Psoas muscle (tissue), 7 donors: ENCODE measurements at regions not wholly inside any gene's neighbourhood (a gene's known extent, or its start where the extent isn't known, plus 50 kb on each side); places are given as distances from the start of the nearest gene placed in this dataset.

Experiments
- ATAC-seq, 4 donors: fragments of 200-7000 bp; cut with Tn5 transposase; one replicate each; pipeline ENCODE4 v1.9.1; 2020; ENCODE audit warnings: moderate library complexity in 3 of 4, mild to moderate bottlenecking in 2 of 4
- DNase-seq, 2 donors: peaks; one replicate each; pipeline ENCODE4 v3.0.0-alpha.2; 2020
- H3K27ac ChIP-seq: fragments of 200-600 bp; one replicate; pipeline ENCODE4 v1.8.0; 2022
- H3K27me3 ChIP-seq, 3 donors: fragments of 200-600 bp in 1 of 3; one replicate each; pipeline versions ENCODE4 v1.6.1 to v1.8.0; 2013 to 2022; ENCODE audit warnings: low read length in 2 of 3, mild to moderate bottlenecking in 2 of 3, moderate library complexity in 1 of 3; ENCODE audit not compliant: insufficient read depth in 3 of 3
- H3K36me3 ChIP-seq, 2 donors: fragments of 200-600 bp in 1 of 2; one replicate each; pipeline versions ENCODE4 v1.6.1 to v1.8.0; 2013 to 2022; ENCODE audit warnings: low read depth in 1 of 2, mild to moderate bottlenecking in 1 of 2, moderate library complexity in 1 of 2; ENCODE audit not compliant: insufficient read depth in 1 of 2
- H3K4me1 ChIP-seq: fragments of 200-600 bp; one replicate; pipeline ENCODE4 v1.8.0; 2022
- H3K4me3 ChIP-seq: fragments of 200-600 bp; one replicate; pipeline ENCODE4 v1.8.0; 2022; ENCODE audit warnings: mild to moderate bottlenecking
- H3K9me3 ChIP-seq: fragments of 200-600 bp; one replicate; pipeline ENCODE4 v1.8.0; 2022
- WGBS, 3 donors: extraction: QIAGEN DNeasy Blood & Tissue Kit; methylation state at CpG; one replicate each; pipeline versions ENCODE4 v1.1.6 to v1.1.7; 2013; 5-methylcytosine and 5-hydroxymethylcytosine counted together
- intact Hi-C, 2 donors: fragments of 100-400 bp; cut with DNase I; formaldehyde crosslinking; loops; one replicate each; pipeline versions ENCODE4 v1.11.0 to v1.14.2; 2022
- TF ChIP-seq, protein P1 (sequence below): fragments of 200-600 bp; IDR thresholded peaks from one replicate; pipeline ENCODE4 v1.8.0; 2022; ENCODE audit warnings: antibody characterized with exemption
- donor health status: healthy with polysubstance abuse.
- donor health status: DM: no; HTN: no; CAD: no; lungs with moderate emphysema.
- donor health status: Bipolar disorder and iron deficiency.
- donor health status: healthy.
- donor health status: DM: yes; HTN: yes; CAD: no.
- donor health status: DM: no; HTN: no; CAD: no.
- donor health status: DM: yes; HTN: yes; CAD: no.

DNA sequence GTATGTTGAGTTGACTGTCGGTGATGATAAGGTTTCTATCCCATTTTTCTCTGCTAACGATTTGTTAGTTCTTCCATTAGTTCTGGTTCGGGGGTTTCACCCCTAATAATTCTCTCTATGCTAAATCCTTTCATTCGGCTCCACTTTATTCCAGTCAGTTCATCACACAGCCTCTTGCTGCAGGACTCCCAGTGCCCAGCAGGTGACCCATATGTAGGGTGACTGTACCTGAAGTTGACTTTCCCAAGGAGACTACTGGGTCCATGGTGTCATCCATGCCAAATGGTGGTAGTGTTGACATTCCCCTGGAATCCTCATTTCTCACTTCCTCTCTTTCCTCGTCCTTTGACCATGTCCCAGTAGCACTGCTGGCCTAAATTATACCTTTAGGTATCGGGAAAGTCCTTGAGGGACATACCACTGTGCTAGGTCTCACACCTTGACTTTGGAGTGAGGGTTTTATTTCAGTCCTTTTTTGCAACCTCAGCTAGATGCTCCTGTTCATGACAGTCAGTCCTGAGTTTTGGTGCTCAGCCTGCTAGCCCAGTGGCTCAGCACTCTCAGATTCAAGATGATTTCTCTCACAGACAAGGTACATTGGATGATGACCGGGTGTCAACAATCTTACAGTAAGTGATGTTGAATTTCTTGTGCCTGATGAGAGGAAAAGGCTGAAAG lies 105.1 kb upstream of the ARHGAP24 start:
- TF ChIP-seq, protein P1, sequence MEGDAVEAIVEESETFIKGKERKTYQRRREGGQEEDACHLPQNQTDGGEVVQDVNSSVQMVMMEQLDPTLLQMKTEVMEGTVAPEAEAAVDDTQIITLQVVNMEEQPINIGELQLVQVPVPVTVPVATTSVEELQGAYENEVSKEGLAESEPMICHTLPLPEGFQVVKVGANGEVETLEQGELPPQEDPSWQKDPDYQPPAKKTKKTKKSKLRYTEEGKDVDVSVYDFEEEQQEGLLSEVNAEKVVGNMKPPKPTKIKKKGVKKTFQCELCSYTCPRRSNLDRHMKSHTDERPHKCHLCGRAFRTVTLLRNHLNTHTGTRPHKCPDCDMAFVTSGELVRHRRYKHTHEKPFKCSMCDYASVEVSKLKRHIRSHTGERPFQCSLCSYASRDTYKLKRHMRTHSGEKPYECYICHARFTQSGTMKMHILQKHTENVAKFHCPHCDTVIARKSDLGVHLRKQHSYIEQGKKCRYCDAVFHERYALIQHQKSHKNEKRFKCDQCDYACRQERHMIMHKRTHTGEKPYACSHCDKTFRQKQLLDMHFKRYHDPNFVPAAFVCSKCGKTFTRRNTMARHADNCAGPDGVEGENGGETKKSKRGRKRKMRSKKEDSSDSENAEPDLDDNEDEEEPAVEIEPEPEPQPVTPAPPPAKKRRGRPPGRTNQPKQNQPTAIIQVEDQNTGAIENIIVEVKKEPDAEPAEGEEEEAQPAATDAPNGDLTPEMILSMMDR: no peak
- DNase-seq: no peak
- intact Hi-C loops: loop anchor here in 1 of 2 donors (5.0 kb wide), 2 partner anchors 223 to 283 kb away; no protein-coding TSS in a partner anchor
- Histone ChIP-seq H3K36me3 (no peaks in the 10 kb centered on the region), H3K4me1 (no peaks in the 10 kb centered on the region), H3K27ac (no peak overlapping the region), H3K4me3 (no peak overlapping the region), H3K27me3 (no peaks in the 10 kb centered on the region), H3K9me3 (no peaks in the 10 kb centered on the region)
- 71 to 92% (median 78%) methylated on average over 7 of the region's 7 CpGs for WGBS, 3 donors
- ATAC-seq: no peak

DNA sequence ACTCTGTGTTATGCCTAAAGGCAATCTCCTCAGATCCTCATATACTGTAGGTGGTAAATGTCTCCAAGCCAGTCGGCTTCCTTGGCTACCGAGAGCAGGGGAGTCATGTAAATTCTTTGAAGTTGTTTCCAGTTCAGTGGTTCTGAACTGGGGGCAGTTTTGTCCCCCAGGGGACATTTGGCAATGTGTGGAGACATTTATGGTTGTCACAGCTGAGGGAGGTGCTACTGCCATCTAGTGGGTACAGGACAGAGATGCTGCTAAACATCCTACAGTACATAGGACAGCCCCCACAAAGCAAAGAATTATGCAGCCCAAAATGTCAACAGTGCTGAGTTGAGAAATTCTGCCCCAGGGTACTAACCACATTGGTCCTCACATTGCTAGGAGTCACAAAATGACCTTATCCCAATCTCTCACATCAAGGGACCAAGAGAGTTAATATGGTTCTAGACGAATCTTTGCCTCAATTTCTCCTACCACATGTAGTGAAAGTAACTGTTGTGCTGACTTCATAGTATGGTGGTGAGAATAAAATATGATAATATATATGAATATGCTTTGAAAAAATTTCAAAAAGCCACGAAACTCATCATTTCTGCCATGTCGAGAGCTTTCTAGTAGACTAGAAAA lies 104.4 kb upstream of the ARHGAP24 start:
- Histone ChIP-seq H3K4me1 (no peaks in the 10 kb centered on the region), H3K4me3 (no peak overlapping the region), H3K9me3 (no peaks in the 10 kb centered on the region), H3K36me3 (no peaks in the 10 kb centered on the region), H3K27me3 (no peaks in the 10 kb centered on the region), H3K27ac (no peak overlapping the region)
- intact Hi-C loops: loop anchor here in 1 of 2 donors (5.0 kb wide), 1 partner anchor 223 kb away; no protein-coding TSS in a partner anchor
- DNase-seq (peak in 1 of 2 donors; percentile 10), ATAC-seq (peak in 1 of 4 donors; percentile 33)
- TF ChIP-seq, protein P1: peak; percentile 43
- WGBS, 3 donors: 69 to 75% (median 75%) methylated on average over 5 of the region's 5 CpGs

DNA sequence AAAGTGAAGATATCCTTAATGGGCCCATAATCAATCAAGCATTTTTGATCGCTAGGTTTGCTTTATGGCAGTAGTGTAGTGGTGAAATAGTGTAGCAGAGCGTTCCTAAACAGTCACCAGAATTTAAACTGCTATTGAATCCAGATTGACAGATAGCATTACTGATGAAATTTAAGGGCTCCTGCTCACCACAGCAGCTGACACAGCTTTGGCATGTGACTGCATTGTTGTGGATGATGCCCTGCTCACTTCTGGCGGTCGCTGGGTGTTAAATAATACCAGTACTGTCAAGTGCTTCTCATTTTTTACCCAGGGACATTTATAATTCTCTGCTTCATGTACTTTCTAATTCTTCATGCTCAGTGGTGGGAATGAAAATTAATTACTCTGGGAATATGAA lies 102.0 kb upstream of the ARHGAP24 start:
- H3K36me3 ChIP-seq: no peaks in the 10 kb centered on the region
- intact Hi-C loops: loop anchor here in 1 of 2 donors (5.0 kb wide), 1 partner anchor 226 kb away; no protein-coding TSS in a partner anchor
- TF ChIP-seq, protein P1: no peak
- WGBS, 3 donors: 31 to 46% (median 34%) methylated on average over 4 of the region's 4 CpGs
- ATAC-seq (no peak), DNase-seq (no peak)
- no peaks in the 10 kb centered on the region for H3K9me3 ChIP-seq
- no peak overlapping the region for H3K4me3 ChIP-seq
- H3K27me3 ChIP-seq: no peaks in the 10 kb centered on the region
- H3K27ac ChIP-seq: no peak overlapping the region
- no peaks in the 10 kb centered on the region for H3K4me1 ChIP-seq

DNA sequence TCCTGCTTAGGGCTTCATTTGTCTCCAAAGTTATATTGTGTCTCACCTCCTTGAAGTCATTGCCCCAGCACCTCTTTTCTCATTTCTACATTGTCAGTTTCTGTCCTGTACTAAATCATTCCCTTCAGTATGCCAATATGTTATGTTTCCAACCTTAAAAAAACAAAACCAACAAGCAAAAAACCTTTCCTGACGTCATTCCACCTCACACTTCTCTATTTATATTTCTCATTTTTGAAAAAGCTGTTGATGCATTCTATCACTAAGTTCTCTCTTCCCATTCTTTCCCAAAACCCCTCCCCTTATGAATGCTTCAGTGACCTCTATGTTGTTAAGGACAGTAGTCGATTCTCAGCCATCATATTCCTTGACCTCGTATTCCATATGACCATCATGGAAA lies 98.7 kb upstream of the ARHGAP24 start:
- ATAC-seq (no peak), DNase-seq (no peak)
- H3K36me3 ChIP-seq: no peaks in the 10 kb centered on the region
- no peaks in the 10 kb centered on the region for H3K9me3 ChIP-seq
- TF ChIP-seq, protein P1: no peak
- intact Hi-C loops: no loop called here
- H3K27ac ChIP-seq: no peak overlapping the region
- no peaks in the 10 kb centered on the region for H3K27me3 ChIP-seq
- no peaks in the 10 kb centered on the region for H3K4me1 ChIP-seq
- 90 to 97% (median 94%) methylated on average over 3 of the region's 3 CpGs for WGBS, 3 donors
- H3K4me3 ChIP-seq: no peak overlapping the region
